ENCODE measurements at regions not wholly inside any gene's neighbourhood (a gene's known extent, or its start where the extent isn't known, plus 50 kb on each side); places are given as distances from the start of the nearest gene placed in this dataset.

DNA sequence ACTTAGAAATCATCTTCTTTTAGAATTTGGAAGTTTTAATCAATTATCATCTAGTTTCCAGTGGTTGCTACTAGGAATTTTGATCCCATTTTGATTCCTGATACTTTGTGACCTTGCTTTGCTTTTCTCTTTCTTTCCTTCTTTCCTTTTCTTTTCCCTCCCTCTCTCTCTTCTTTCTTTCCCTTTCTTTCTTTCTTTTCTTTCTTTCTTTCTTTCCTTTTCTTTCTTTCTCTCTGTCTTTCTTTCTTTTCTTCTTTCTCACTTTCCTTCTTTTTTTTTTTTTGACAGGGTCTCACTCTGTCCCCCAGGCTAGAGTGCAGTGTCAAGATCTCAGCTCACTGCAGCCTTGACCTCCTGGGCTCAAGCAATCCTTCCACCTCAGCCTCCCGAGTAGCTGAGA lies 81.5 kb upstream of the OSBPL8 start:
- intact Hi-C loops (cut with DNase I), result no loop called here
- H3K27ac ChIP-seq, result no peak overlapping the region
- no peaks in the 10 kb centered on the region for H3K36me3 ChIP-seq
- H3K4me1 ChIP-seq, result no peaks in the 10 kb centered on the region
- WGBS, 2 donors, result 92 to 93% methylated on average over 1 of the region's 1 CpG
- no peak for TF ChIP-seq POLR2A (IDR thresholded peaks at IDR 0.05)
- TF ChIP-seq, protein P1, sequence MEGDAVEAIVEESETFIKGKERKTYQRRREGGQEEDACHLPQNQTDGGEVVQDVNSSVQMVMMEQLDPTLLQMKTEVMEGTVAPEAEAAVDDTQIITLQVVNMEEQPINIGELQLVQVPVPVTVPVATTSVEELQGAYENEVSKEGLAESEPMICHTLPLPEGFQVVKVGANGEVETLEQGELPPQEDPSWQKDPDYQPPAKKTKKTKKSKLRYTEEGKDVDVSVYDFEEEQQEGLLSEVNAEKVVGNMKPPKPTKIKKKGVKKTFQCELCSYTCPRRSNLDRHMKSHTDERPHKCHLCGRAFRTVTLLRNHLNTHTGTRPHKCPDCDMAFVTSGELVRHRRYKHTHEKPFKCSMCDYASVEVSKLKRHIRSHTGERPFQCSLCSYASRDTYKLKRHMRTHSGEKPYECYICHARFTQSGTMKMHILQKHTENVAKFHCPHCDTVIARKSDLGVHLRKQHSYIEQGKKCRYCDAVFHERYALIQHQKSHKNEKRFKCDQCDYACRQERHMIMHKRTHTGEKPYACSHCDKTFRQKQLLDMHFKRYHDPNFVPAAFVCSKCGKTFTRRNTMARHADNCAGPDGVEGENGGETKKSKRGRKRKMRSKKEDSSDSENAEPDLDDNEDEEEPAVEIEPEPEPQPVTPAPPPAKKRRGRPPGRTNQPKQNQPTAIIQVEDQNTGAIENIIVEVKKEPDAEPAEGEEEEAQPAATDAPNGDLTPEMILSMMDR (IDR thresholded peaks at IDR 0.05), result no peak
- no peak overlapping the region for H3K4me3 ChIP-seq
- no peaks in the 10 kb centered on the region for H3K27me3 ChIP-seq
- DNase-seq, result no peak
- H3K9me3 ChIP-seq, result no peaks in the 10 kb centered on the region

DNA sequence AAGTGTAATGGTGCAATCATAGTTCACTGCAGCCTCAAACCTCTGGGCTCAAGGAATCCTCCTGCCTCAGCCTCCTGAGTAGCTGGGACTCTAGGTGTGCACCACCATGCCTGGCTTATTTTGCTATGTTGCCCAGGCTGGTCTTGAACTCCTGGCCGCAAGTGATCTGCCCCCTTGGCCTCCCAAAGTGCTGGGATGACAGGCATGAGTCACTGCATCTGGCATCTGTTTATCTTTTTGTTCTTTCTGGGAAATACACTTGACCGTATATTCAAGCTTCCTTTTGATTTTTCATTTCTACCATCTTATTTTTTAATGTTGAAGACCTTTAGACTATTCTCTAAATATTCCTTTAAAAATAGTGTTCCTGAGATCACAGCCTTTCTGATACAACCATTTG lies 82.4 kb upstream of the OSBPL8 start:
- Histone ChIP-seq H3K4me3 (no peak overlapping the region), H3K9me3 (no peaks in the 10 kb centered on the region), H3K4me1 (no peaks in the 10 kb centered on the region), H3K36me3 (no peaks in the 10 kb centered on the region), H3K27ac (no peak overlapping the region), H3K27me3 (no peaks in the 10 kb centered on the region)
- WGBS, 2 donors, result 63 to 83% methylated on average over 2 of the region's 2 CpGs
- DNase-seq, result no peak
- TF ChIP-seq, protein P1 (IDR thresholded peaks at IDR 0.05), result no peak
- TF ChIP-seq POLR2A (IDR thresholded peaks at IDR 0.05), result no peak
- intact Hi-C loops (cut with DNase I), result no loop called here

DNA sequence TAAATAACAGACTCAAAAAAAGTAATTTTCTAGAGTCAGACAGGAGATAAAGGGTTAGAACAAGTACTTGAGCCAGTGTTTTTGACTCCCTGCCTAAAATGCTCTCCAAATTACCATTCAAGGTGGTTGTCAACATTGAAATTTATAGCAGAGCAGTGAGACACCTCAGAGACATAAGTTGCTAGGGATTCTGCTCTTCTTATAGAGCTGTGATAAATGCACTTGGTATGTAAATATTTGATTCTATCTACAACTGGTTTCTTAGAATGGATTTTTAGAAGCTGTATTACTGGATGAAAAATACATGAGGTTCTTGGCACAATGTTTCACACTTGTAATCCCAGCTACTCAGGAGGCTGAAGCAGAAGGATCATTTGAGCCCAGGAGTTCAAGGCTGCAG lies 83.9 kb upstream of the OSBPL8 start:
- no peaks in the 10 kb centered on the region for H3K4me1 ChIP-seq
- TF ChIP-seq, protein P1 (IDR thresholded peaks at IDR 0.05), result no peak
- no peak for TF ChIP-seq POLR2A (IDR thresholded peaks at IDR 0.05)
- no peak overlapping the region for H3K27ac ChIP-seq
- intact Hi-C loops (cut with DNase I), result no loop called here
- no peaks in the 10 kb centered on the region for H3K36me3 ChIP-seq
- no peaks in the 10 kb centered on the region for H3K27me3 ChIP-seq
- no peaks in the 10 kb centered on the region for H3K9me3 ChIP-seq
- H3K4me3 ChIP-seq, result no peak overlapping the region
- DNase-seq, result no peak

DNA sequence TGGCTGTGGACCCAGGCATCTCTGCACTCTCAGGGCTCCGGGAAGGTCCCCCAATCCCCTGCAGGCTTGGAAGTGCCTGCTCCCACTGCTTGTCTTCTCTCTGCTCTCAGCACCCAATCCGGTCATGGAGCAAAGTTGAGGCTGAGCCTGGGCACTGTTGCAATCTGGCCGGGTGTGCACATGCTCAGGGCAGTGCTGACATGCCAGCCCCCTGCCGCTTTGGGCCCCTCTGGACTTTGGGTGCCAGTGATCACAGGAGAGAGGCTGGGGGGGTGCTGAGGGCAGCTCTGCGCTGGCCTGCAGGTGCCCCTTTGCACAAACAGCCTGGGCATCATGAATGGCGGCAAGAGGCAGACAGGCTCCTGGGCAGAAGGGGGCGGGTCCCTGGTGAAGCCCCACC lies 85.4 kb upstream of the OSBPL8 start:
- TF ChIP-seq, protein P1 (IDR thresholded peaks at IDR 0.05), result no peak
- TF ChIP-seq POLR2A (IDR thresholded peaks at IDR 0.05), result no peak
- intact Hi-C loops (cut with DNase I), result no loop called here
- no peaks in the 10 kb centered on the region for H3K27me3 ChIP-seq
- H3K36me3 ChIP-seq, result no peaks in the 10 kb centered on the region
- 95% methylated on average over 4 of the region's 7 CpGs; no CpG with 5 or more reads in 1 of the 2 donors for WGBS, 2 donors
- H3K4me1 ChIP-seq, result no peaks in the 10 kb centered on the region
- no peaks in the 10 kb centered on the region for H3K9me3 ChIP-seq
- H3K27ac ChIP-seq, result no peak overlapping the region
- H3K4me3 ChIP-seq, result no peak overlapping the region
- no peak for DNase-seq

DNA sequence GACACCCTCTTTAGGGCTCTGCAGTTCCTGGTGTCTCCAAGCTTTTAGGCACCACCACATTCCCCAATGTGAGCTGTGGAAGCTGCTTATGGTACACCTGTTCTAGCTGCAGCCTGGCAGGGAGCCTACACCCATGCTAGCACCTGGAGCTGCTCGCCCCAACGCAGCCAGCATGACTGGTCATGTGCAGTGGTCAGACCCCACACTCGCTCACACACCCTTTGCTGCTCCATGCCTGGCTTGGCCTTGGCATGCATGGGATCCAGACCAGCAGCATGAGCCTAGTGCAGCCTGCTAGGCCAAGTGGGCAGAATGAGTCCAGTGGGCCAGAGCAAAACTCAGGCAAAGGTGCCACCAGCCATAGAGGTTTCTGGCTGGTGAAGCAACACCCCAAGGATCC lies 86.4 kb upstream of the OSBPL8 start:
- no peak for DNase-seq
- intact Hi-C loops (cut with DNase I), result no loop called here
- Histone ChIP-seq H3K27ac (no peak overlapping the region), H3K27me3 (no peaks in the 10 kb centered on the region), H3K9me3 (no peaks in the 10 kb centered on the region), H3K4me3 (no peak overlapping the region), H3K4me1 (no peaks in the 10 kb centered on the region), H3K36me3 (no peaks in the 10 kb centered on the region)
- TF ChIP-seq, protein P1 (IDR thresholded peaks at IDR 0.05), result no peak
- no peak for TF ChIP-seq POLR2A (IDR thresholded peaks at IDR 0.05)
- WGBS, 2 donors, result 73 to 90% methylated on average over 2 to 3 of the region's 3 CpGs

All from esophagus squamous epithelium (tissue), 5 donors.